HEK293 (cell line): ENCODE measurements at regions not wholly inside any gene's neighbourhood (a gene's known extent, or its start where the extent isn't known, plus 50 kb on each side); places are given as distances from the start of the nearest gene placed in this dataset.

Source experiments
- CTCF ChIA-PET: fragments of 350-600 bp; formaldehyde crosslinking; extraction: SDS; loops from one replicate; lab custom pipeline; 2021; ENCODE audit warnings: antibody characterized with exemption; lab: Yijun Ruan, JAX
- POLR2A ChIA-PET: fragments of 300-600 bp; formaldehyde crosslinking; extraction: SDS; loops from one replicate; lab custom pipeline; 2020; ENCODE audit warnings: antibody characterized with exemption, inconsistent platforms; lab: Yijun Ruan, JAX
- H3K27ac ChIP-seq: fragments of 200-500 bp; sonication (Bioruptor generic); 2 replicates; pipeline ENCODE4 v1.5.1; 2014; ENCODE audit warnings: low read depth, low read length, control low read depth, inconsistent platforms; ENCODE audit errors: extremely low read depth
- H3K36me3 ChIP-seq, 2 experiments: fragments of 200-500 bp in 1 of 2; sonication (Bioruptor generic) in 1 of 2; 1 replicate in 1 of 2; 2 replicates in 1 of 2; pipeline ENCODE4 v1.5.1; 2014 to 2017; ENCODE audit warnings: inconsistent platforms in 2 of 2, low read length in 2 of 2; ENCODE audit not compliant: control insufficient read depth in 2 of 2, insufficient read depth in 1 of 2
- H3K4me1 ChIP-seq: fragments of 200-500 bp; sonication (Bioruptor generic); 2 replicates; pipeline ENCODE4 v1.5.1; 2014; ENCODE audit warnings: mild to moderate bottlenecking, low read length, inconsistent platforms; ENCODE audit not compliant: control insufficient read depth, insufficient read depth
- H3K4me3 ChIP-seq: 2 replicates; pipeline ENCODE4 v1.5.1; 2011; ENCODE audit warnings: low read depth, mild to moderate bottlenecking, control low read depth, low read length, moderate library complexity
- H3K9me3 ChIP-seq: fragments of 200-500 bp; sonication (Bioruptor generic); 2 replicates; pipeline ENCODE4 v1.5.1; 2014; ENCODE audit warnings: low read depth, low read length, inconsistent platforms; ENCODE audit not compliant: control insufficient read depth, insufficient read depth
- KLF7 ChIP-seq: fragments of 450-650 bp; formaldehyde crosslinking; IDR thresholded peaks from 2 replicates; pipeline ENCODE4 v1.5.1; 2016; ENCODE audit warnings: missing biosample characterization, missing genetic modification characterization, borderline replicate concordance
- SCRT2 ChIP-seq: fragments of 450-650 bp; formaldehyde crosslinking; IDR thresholded peaks from 2 replicates; pipeline ENCODE4 v1.5.1; 2016; ENCODE audit warnings: missing biosample characterization, missing genetic modification characterization
- TSHZ1 ChIP-seq: fragments of 450-650 bp; formaldehyde crosslinking; IDR thresholded peaks from 2 replicates; pipeline ENCODE4 v1.5.1; 2016; ENCODE audit warnings: missing biosample characterization, missing genetic modification characterization, borderline replicate concordance
- ZNF10 ChIP-seq: fragments of 450-650 bp; formaldehyde crosslinking; IDR thresholded peaks from 2 replicates; pipeline ENCODE4 v1.5.1; 2017; ENCODE audit warnings: missing biosample characterization, missing genetic modification characterization
- ZNF112 ChIP-seq: fragments of 450-650 bp; formaldehyde crosslinking; IDR thresholded peaks from 2 replicates; pipeline ENCODE4 v1.5.0; 2017; ENCODE audit warnings: missing biosample characterization, missing genetic modification characterization
- ZNF114 ChIP-seq: fragments of 450-650 bp; formaldehyde crosslinking; IDR thresholded peaks from 2 replicates; pipeline ENCODE4 v1.5.0; 2017; ENCODE audit warnings: missing biosample characterization, missing genetic modification characterization
- ZNF174 ChIP-seq: fragments of 450-650 bp; formaldehyde crosslinking; IDR thresholded peaks from 2 replicates; pipeline ENCODE4 v1.5.0; 2017; ENCODE audit warnings: missing biosample characterization, mild to moderate bottlenecking, missing genetic modification characterization
- ZNF184 ChIP-seq: fragments of 450-650 bp; IDR thresholded peaks from 2 replicates; pipeline ENCODE4 v1.5.1; 2018; ENCODE audit warnings: missing biosample characterization, mild to moderate bottlenecking, missing genetic modification characterization
- ZNF324 ChIP-seq: fragments of 450-650 bp; formaldehyde crosslinking; IDR thresholded peaks from 2 replicates; pipeline ENCODE4 v1.5.1; 2016; ENCODE audit warnings: missing biosample characterization, missing genetic modification characterization
- ZNF423 ChIP-seq: fragments of 450-650 bp; formaldehyde crosslinking; IDR thresholded peaks from 2 replicates; pipeline ENCODE4 v1.5.1; 2016; ENCODE audit warnings: missing biosample characterization, missing genetic modification characterization
- ZNF529 ChIP-seq: fragments of 450-650 bp; formaldehyde crosslinking; IDR thresholded peaks from 2 replicates; pipeline ENCODE4 v1.5.1; 2017; ENCODE audit warnings: missing genetic modification characterization, missing biosample characterization; ENCODE audit not compliant: insufficient replicate concordance
- ZNF530 ChIP-seq: fragments of 450-650 bp; formaldehyde crosslinking; IDR thresholded peaks from 2 replicates; pipeline ENCODE4 v1.5.1; 2016; ENCODE audit warnings: low read depth, missing biosample characterization, missing genetic modification characterization
- ZNF623 ChIP-seq: fragments of 450-650 bp; formaldehyde crosslinking; IDR thresholded peaks from 2 replicates; pipeline ENCODE4 v1.5.1; 2016; ENCODE audit warnings: missing biosample characterization, missing genetic modification characterization
- ZNF747 ChIP-seq: fragments of 450-650 bp; formaldehyde crosslinking; IDR thresholded peaks from 2 replicates; pipeline ENCODE4 v1.5.1; 2016; ENCODE audit warnings: missing biosample characterization, missing genetic modification characterization
- ZSCAN30 ChIP-seq: fragments of 450-650 bp; IDR thresholded peaks from 2 replicates; pipeline ENCODE4 v1.5.1; 2018; ENCODE audit warnings: missing biosample characterization, mild to moderate bottlenecking, missing genetic modification characterization, moderate library complexity
- ZSCAN5A ChIP-seq: fragments of 450-650 bp; formaldehyde crosslinking; IDR thresholded peaks from 2 replicates; pipeline ENCODE4 v1.5.1; 2016; ENCODE audit warnings: missing biosample characterization, missing genetic modification characterization
- TF ChIP-seq, protein P1 (sequence below): fragments of 450-650 bp; formaldehyde crosslinking; IDR thresholded peaks from 2 replicates; pipeline ENCODE4 v1.5.1; 2016; ENCODE audit warnings: missing biosample characterization, missing genetic modification characterization

- no peak for TF ChIP-seq ZNF184 (tag by site-specific recombination)
- TF ChIP-seq ZNF174 (tag by site-specific recombination) = no peak
- TF ChIP-seq, all 188 proteins: peak for 0
These were observed 76.9 kb upstream of the TOP3B start (continued) for GRCh38 chr22:22059291-22060002.

DNA sequence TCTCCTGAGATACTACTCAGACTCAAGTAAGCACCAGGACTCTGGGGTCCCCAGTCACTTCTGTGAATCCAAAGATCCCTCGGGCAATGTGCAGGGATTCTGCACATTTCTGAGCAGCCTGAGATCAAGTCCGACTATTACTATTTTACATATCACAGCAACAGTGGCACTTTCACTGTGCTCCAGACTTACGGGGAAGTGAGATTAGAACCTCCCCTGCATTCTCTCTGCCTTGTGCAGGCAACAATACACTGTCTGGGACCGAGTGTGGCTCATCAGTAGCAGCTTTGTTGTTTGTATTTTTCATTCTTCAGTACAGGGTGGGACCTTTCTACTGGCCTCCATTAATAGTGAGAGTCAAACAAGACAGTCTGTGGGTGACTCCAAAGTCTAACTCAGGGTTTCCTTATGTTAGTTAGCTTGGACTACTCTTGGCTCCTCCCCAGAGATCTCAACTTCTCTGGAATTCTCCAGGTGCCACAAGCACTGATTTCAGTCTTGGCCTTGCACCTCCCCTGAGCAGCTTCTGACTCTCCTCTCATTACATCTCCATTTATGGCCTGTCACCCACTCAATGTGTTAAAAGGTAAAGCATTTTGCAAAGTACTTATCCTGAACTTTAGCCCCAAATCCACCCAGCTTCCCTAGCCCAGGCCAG is 76.2 kb upstream of the TOP3B start:
- H3K27ac ChIP-seq = no peak overlapping the region
- POLR2A ChIA-PET = no interaction called here
- no peaks in the 10 kb centered on the region for H3K9me3 ChIP-seq
- TF ChIP-seq ZNF529 (tag by site-specific recombination) = no peak
- TF ChIP-seq TSHZ1 = no peak
- no peak for TF ChIP-seq ZNF114 (tag by site-specific recombination)
- TF ChIP-seq, protein P1, sequence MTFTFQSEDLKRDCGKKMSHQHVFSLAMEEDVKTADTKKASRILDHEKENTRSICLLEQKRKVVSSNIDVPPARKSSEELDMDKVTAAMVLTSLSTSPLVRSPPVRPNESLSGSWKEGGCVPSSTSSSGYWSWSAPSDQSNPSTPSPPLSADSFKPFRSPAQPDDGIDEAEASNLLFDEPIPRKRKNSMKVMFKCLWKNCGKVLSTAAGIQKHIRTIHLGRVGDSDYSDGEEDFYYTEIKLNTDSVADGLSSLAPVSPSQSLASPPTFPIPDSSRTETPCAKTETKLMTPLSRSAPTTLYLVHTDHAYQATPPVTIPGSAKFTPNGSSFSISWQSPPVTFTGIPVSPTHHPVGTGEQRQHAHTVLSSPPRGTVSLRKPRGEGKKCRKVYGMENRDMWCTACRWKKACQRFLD (tag by site-specific recombination) = no peak
- TF ChIP-seq ZNF423 (tag by site-specific recombination) = no peak
- TF ChIP-seq KLF7 (tag by site-specific recombination) = no peak
- TF ChIP-seq ZSCAN30 (tag by site-specific recombination) = no peak
- TF ChIP-seq SCRT2 = no peak
- TF ChIP-seq ZNF324 (tag by site-specific recombination) = no peak
- no peak for TF ChIP-seq ZSCAN5A (tag by site-specific recombination)
- no peak for TF ChIP-seq ZNF10 (tag by site-specific recombination)
- TF ChIP-seq ZNF112 (tag by site-specific recombination) = no peak
- no peak for TF ChIP-seq ZNF623 (tag by site-specific recombination)
- no peak for TF ChIP-seq ZNF530 (tag by site-specific recombination)
- TF ChIP-seq ZNF747 (tag by site-specific recombination) = no peak
- H3K4me1 ChIP-seq = no peaks in the 10 kb centered on the region
- H3K36me3 ChIP-seq = no peaks in the 10 kb centered on the region
- CTCF ChIA-PET = interaction anchor here (0.6 to 4.2 kb wide), 12 partner anchors 10 to 143 kb away, joined by 3 to 35 read pairs (median 6); no protein-coding TSS in a partner anchor
- H3K4me3 ChIP-seq = no peak overlapping the region
